GM20000 (cell line): ENCODE measurements at regions not wholly inside any gene's neighbourhood (a gene's known extent, or its start where the extent isn't known, plus 50 kb on each side); places are given as distances from the start of the nearest gene placed in this dataset.

Source experiments
- DNase-seq: peaks from one replicate; pipeline ENCODE4 v3.0.0; 2012; ENCODE audit warnings: low spot score
- CTCF ChIP-seq: IDR thresholded peaks from 2 replicates; pipeline ENCODE4 v1.5.1; 2012; ENCODE audit warnings: mild to moderate bottlenecking, control low read depth; ENCODE audit errors: extremely low read depth, missing control alignments

- no peak for TF ChIP-seq CTCF
- no peak for DNase-seq
These were observed 61.4 kb upstream of the FST start for GRCh38 chr5:53418826-53419658.

- DNase-seq: no peak
- no peak for TF ChIP-seq CTCF
These were observed 57.9 kb upstream of the FST start for GRCh38 chr5:53422539-53422938.

GRCh38 chr5:53423724-53424123 lies 56.7 kb upstream of the FST start:
- TF ChIP-seq CTCF: no peak
- no peak for DNase-seq

- DNase-seq: no peak
- no peak for TF ChIP-seq CTCF
These were observed 55.5 kb upstream of the FST start for GRCh38 chr5:53424686-53425615.

- no peak for TF ChIP-seq CTCF
- peak; percentile 24 for DNase-seq
These were observed 54.5 kb upstream of the FST start for GRCh38 chr5:53425687-53426511.

- no peak for TF ChIP-seq CTCF
- no peak for DNase-seq
These were observed 54.0 kb upstream of the FST start for GRCh38 chr5:53426512-53426830.
